ENCODE measurements at regions not wholly inside any gene's neighbourhood (a gene's known extent, or its start where the extent isn't known, plus 50 kb on each side); places are given as distances from the start of the nearest gene placed in this dataset.

GRCh38 chr5:113922343-113922742 is 408.8 kb downstream of the YTHDC2 start:
- Histone ChIP-seq H3K4me3 (no peak overlapping the region), H3K27me3 (no peaks in the 10 kb centered on the region), H3K9me3 (no peaks in the 10 kb centered on the region), H3K4me1 (no peaks in the 10 kb centered on the region), H3K36me3 (no peaks in the 10 kb centered on the region), H3K27ac (no peak overlapping the region)
- 30 to 57% (median 49%) methylated on average over 3 of the region's 3 CpGs for WGBS, 4 donors
- ATAC-seq: no peak
- intact Hi-C loops (cut with DNase I): no loop called here
- DNase-seq: no peak
- no peak for TF ChIP-seq POLR2A (IDR thresholded peaks at IDR 0.05)
- no peak for TF ChIP-seq CTCF (IDR thresholded peaks at IDR 0.05)

- DNase-seq (no peak), ATAC-seq (no peak)
- Histone ChIP-seq H3K9me3 (no peaks in the 10 kb centered on the region), H3K27ac (no peak overlapping the region), H3K4me1 (no peaks in the 10 kb centered on the region), H3K4me3 (no peak overlapping the region), H3K36me3 (no peaks in the 10 kb centered on the region), H3K27me3 (no peaks in the 10 kb centered on the region)
- 87 to 89% (median 88%) methylated on average over 7 of the region's 7 CpGs for WGBS, 4 donors
- intact Hi-C loops (cut with DNase I): no loop called here
- TF ChIP-seq POLR2A (IDR thresholded peaks at IDR 0.05): no peak
- TF ChIP-seq CTCF (IDR thresholded peaks at IDR 0.05): no peak
These were observed 422.0 kb downstream of the YTHDC2 start for GRCh38 chr5:113935453-113935852.

- Histone ChIP-seq H3K36me3 (no peaks in the 10 kb centered on the region), H3K9me3 (no peaks in the 10 kb centered on the region), H3K4me3 (no peak overlapping the region), H3K4me1 (no peaks in the 10 kb centered on the region), H3K27me3 (no peaks in the 10 kb centered on the region), H3K27ac (no peak overlapping the region)
- TF ChIP-seq CTCF (IDR thresholded peaks at IDR 0.05) (no peak), POLR2A (IDR thresholded peaks at IDR 0.05) (no peak)
- WGBS, 4 donors: 71 to 95% (median 94%) methylated on average over 2 of the region's 2 CpGs
- ATAC-seq (no peak), DNase-seq (no peak)
- intact Hi-C loops (cut with DNase I): no loop called here
These were observed 423.8 kb downstream of the YTHDC2 start for GRCh38 chr5:113937301-113937700.

- Histone ChIP-seq H3K4me3 (no peak overlapping the region), H3K27me3 (no peaks in the 10 kb centered on the region), H3K4me1 (no peaks in the 10 kb centered on the region), H3K27ac (no peak overlapping the region), H3K36me3 (no peaks in the 10 kb centered on the region), H3K9me3 (no peaks in the 10 kb centered on the region)
- no peak for DNase-seq
- 61 to 73% (median 66%) methylated on average over 3 of the region's 3 CpGs for WGBS, 4 donors
- intact Hi-C loops (cut with DNase I): no loop called here
- no peak for TF ChIP-seq POLR2A (IDR thresholded peaks at IDR 0.05)
- TF ChIP-seq CTCF (IDR thresholded peaks at IDR 0.05): no peak
- ATAC-seq: no peak
These were observed 421.9 kb upstream of the KCNN2 start for GRCh38 chr5:113939988-113940387.
